ENCODE measurements at regions not wholly inside any gene's neighbourhood (a gene's known extent, or its start where the extent isn't known, plus 50 kb on each side); places are given as distances from the start of the nearest gene placed in this dataset.

DNA sequence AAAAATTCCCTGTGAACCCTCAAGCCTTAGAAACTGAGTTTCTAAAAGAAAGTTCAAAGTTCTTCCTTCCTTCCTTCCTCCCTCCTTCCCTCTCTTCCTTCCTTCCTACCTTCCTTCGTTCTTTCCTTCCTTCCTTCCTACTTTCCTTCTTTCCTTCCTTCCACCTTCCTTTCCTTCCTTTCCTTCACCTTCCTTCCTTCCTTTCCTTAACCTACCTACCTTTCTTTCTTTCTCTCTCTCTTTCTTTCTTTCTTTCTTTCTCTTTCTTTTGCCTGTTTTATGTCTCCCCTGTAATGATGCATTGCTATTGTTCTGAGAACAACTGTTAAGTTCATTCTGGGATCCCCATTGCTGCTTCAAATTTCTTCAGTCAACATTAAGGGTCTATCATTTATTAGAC is 551.1 kb downstream of the TFEC start:
- no peak for DNase-seq (ENCODE audit: insufficient read length, low spot score)
- FAIRE-seq = no peak

DNA sequence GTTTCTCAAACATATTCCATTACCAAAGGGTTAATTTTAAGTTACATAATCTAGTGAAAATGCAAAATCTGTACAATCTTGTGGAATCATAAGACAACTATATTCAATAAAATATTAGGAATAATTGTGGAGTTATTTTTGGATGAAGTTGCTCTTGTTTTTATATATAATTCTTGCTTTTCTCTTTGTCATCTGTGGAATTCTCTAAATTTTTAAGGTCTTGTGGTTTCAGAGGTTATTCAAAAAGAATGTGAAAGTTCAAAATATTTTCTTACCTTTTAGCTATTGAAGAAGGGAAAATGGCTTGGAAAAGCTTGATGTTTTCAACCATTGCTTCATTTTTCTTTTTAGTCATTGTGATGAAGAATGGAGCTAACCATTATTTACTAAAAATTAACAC is 552.1 kb downstream of the TFEC start:
- DNase-seq (ENCODE audit: insufficient read length, low spot score) (no peak), FAIRE-seq (no peak)

GRCh38 chr7:115477193-115477651 is 553.3 kb downstream of the TFEC start:
- FAIRE-seq (no peak), DNase-seq (ENCODE audit: insufficient read length, low spot score) (no peak)

GRCh38 chr7:115476671-115477181 is 553.8 kb downstream of the TFEC start:
- DNase-seq (ENCODE audit: insufficient read length, low spot score) (no peak), FAIRE-seq (no peak)

GRCh38 chr7:115475761-115476385 is 554.0 kb downstream of the MDFIC start:
- no peak for FAIRE-seq
- no peak for DNase-seq (ENCODE audit: insufficient read length, low spot score)

DNA sequence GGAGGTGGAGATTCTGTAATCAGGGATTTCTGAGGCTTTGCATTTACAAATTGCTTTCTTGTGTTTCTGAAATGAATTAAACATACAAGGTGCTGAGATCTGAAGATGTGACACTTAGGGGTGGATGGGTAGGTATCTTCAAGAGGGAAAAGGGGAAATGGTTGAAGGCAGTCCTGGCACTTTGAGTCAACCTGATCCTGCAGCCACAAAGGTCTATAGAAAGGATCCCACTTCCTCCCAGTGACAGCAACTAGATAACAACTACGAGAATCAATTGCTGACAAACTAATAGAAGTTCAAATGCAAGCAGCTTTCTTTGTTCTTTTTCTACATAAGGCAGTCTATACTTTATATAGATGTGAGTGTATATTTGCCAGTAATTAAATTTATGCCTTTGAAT is 553.3 kb downstream of the MDFIC start:
- FAIRE-seq (no peak), DNase-seq (ENCODE audit: insufficient read length, low spot score) (no peak)

GRCh38 chr7:115474137-115474536 is 552.2 kb downstream of the MDFIC start:
- DNase-seq (ENCODE audit: insufficient read length, low spot score) = no peak
- no peak for FAIRE-seq

GRCh38 chr7:115471891-115472290 is 550.0 kb downstream of the MDFIC start:
- DNase-seq (ENCODE audit: insufficient read length, low spot score) = no peak
- no peak for FAIRE-seq

DNA sequence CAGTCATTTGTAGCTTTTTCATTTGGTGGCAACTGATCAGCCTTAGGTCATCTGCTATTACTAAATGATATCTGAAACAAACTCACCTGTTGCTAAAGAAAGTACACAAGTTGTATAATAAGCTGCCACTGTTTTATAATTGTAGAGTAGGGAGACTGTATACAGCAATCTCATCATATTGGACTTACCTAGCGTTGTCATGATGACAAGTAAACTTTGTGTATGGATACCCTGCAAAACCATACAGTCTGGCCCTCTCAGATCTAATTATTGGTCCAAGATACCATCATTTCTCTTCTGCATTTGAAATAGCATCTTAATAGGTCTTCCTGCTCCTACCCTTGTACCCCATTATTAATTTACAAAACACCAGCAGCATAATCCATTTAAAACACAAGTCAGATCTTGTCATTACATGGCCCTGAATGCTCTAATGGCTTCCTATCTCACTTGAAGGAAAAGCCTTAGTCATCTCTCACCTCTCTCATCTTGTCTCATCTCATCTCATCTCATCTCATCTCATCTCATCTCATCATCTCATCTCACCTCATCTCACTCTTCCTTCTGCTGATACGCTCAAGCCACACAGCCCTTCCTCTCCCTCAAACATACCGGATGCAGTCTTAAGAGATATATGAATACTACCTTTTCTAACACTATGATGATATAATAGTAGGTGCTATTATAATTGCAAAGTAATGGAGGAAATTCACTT is 540.6 kb downstream of the MDFIC start:
- no peak for FAIRE-seq
- DNase-seq (ENCODE audit: insufficient read length, low spot score) = no peak

DNA sequence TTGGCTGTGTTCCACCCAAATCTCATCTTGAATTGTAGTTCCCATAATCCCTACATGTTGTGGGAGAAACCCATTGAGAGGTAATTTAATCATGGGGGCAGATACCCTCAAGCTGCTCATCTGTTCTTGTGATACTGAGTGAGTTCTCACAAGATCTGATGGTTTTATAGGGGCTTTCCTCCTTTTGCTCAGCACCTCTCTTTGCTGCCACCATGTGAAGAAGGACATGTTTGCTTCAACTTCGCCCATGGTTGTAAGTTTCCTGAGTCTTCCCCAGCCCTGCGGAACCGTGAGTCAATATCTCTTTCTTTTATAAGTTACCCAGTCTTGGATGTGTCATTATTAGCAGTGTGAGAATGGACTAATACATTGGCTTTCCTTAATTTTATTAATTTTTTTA is 527.8 kb downstream of the MDFIC start:
- FAIRE-seq = no peak
- no peak for DNase-seq (ENCODE audit: insufficient read length, low spot score)

GRCh38 chr7:115447495-115447894 is 525.6 kb downstream of the MDFIC start:
- no peak for DNase-seq (ENCODE audit: insufficient read length, low spot score)
- no peak for FAIRE-seq

DNA sequence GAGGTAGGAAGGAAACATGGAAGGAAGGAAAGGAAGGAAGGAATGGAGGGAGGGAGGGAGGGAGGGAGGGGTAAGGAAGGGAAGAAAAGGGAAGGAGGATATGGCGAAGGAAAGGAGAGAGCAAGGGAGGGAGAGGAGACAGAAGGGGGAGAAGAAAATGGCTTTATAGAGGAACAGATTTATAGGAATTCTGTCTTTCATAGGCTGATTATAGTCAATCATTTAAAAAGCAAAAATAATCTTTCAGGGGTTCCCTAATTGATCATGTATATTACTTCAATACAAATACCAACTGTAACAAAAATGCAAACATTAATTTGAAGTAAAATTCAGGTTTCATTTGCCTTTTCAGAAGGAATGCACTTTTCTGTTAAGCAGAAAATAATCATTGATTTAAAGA is 519.1 kb downstream of the MDFIC start:
- DNase-seq (ENCODE audit: insufficient read length, low spot score) (no peak), FAIRE-seq (no peak)

DNA sequence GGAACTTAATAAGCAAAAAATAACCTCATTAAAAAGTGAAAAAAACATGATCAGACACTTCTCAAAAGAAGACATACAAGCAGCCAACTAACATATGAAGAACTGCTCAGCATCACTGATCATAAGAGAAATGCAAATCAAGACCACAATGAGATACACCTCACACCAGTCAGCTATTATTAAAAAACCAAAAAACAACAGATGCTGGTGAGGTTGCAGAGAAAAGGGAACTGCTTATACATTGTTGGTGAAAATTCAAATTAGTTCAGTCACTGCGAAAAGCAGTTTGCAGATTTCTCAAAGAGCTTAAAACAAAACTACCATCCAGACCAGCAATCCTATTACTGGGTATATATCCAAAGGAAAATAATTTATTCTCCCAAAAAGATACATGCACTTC is 513.3 kb downstream of the MDFIC start:
- DNase-seq (ENCODE audit: insufficient read length, low spot score) (no peak), FAIRE-seq (no peak)

DNA sequence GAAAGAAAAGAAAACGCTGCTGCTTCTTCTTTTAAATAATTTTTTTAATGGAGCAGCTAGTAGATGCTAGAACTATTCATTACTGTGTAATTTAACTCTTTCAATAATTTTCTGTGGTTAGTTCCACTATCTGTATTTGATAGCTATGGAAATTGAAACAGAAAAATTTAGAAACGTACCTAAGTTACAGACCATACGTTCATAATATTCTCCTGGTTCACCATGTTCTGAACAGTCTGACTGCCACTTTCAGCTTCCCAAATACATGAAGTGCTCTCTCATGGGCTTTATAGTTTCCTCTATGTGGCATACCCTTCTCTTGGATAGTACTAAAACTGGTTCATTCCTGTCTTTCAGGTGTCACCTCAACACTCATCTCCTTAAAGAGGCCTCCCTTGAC is 508.0 kb downstream of the MDFIC start:
- FAIRE-seq = no peak
- DNase-seq (ENCODE audit: insufficient read length, low spot score) = no peak

DNA sequence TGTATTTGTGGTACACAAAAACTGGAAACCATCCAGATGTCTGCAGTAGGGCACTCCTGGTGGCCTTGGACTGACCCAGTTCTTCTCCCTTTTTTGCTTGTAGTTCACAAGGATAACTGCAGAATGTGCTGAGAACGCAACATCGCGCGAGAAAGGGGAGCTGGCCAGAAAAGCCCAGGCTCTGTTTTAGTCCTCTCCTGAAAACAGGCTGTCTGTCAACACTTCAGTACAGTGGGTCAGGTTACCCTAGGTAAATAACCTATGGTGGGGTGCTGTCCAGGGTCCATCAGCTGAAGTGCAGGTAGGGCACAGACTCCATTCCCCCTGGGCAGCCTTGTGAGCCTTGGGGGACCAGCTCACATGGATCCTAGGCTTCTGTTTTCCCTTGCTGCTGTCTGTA is 495.8 kb downstream of the MDFIC start:
- DNase-seq (ENCODE audit: insufficient read length, low spot score) (no peak), FAIRE-seq (no peak)

DNA sequence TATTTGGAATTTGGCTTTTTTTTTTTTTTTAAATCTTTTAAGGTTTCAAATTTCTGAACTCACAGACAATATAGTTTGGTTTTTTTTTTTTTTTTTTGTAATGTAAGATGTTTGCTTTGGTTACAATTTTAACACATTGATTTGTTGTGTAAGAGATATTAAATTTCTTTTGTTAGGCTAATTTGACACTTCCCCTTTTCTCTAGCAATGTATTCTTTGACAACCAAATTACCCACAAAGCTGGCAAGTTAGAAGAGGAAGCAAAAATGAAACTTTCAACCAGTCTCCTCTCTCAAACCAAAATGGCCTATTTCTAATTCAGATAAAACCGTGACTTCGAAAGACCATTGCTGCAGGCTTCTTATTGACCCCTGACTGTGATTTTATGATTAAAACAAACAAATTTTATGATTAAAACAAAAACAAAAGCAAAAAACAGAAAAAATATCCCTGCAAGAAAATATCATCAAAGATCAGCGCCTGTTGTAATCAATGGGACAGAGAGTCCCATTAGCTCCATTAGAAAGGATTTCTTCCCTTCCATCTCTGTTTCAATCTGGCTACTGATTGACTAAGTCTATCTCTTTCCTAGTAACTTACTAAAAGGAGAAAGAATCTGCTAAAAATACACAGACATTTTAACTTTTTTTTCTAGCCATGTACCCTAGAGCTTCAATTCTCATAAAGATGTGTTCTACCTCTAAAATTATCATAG is 489.2 kb downstream of the MDFIC start:
- DNase-seq (ENCODE audit: insufficient read length, low spot score) (no peak), FAIRE-seq (no peak)

DNA sequence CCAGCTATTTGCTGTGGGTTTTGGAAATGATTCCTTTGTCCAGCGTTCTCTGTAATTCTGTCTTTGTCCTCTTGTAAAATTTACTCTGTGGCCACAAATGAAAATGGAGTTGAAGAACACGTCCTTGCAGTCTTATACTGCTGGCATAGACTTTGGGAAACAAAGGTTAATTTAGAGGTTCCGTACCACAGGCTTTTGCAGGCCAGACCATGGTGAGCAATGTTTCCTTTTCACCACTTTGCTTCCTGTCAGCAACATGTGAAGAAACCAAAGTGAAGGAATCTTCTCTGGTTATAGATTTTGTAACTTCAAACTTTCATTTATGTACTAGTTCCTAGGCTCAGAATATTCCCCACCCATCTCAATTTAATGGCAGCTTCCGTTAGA is 488.5 kb downstream of the MDFIC start:
- DNase-seq (ENCODE audit: insufficient read length, low spot score) (no peak), FAIRE-seq (no peak)

- no peak for FAIRE-seq
- no peak for DNase-seq (ENCODE audit: insufficient read length, low spot score)
These were observed 488.0 kb downstream of the MDFIC start for GRCh38 chr7:115409682-115410433.

DNA sequence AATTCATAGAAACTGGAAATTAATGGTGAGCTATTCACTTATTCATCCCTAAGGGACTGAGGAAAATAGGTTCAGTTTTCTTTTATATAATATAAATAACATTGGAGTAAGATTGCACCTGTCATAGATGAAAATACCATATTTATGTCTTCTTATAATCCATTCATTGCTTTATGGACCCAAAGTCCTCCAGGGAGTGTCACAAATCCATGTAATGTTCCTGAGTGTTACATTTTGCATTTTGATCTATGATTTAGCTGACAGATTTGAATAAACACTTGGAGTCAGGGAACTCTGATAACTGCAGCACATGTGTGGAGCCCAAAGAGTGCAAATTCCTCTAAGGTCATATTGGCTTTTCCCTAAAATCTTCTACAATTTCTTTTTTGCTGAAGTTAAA is 484.3 kb downstream of the MDFIC start:
- DNase-seq (ENCODE audit: insufficient read length, low spot score) (no peak), FAIRE-seq (no peak)

DNA sequence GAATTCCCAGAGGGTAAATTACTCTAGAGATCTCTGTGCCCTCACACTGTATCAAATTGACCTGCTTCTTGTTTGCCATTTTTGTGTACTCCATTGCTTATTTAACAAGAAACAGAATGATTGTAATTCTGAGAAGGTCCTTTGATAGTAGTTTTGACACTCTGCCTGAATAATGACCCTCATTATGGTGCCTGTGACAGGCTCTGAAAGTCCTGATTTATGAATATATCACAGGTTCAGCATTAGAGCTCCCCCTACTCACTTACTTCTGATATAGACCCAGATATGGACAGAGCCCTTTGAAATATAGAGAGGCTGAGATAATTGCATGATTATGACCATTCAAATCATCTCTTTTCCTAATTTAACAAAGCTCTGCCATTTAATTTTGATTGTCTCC is 465.2 kb downstream of the MDFIC start:
- DNase-seq (ENCODE audit: insufficient read length, low spot score) (no peak), FAIRE-seq (no peak)

- FAIRE-seq = no peak
These were observed 457.4 kb downstream of the MDFIC start for GRCh38 chr7:115379321-115379720.

More at GRCh38 chr7:115379321-115379720, 457.4 kb downstream of the MDFIC start:
- no peak for DNase-seq (ENCODE audit: insufficient read length, low spot score)

Measured in HTR-8/SVneo (cell line).